ENCODE measurements at regions not wholly inside any gene's neighbourhood (a gene's known extent, or its start where the extent isn't known, plus 50 kb on each side); places are given as distances from the start of the nearest gene placed in this dataset.
"Not testable (repeated sequence)": the region's sequence is repeated elsewhere in the genome, so short reads cannot be mapped to it uniquely, and the experiment has no call there.

- no peak for DNase-seq
Measured at GRCh38 chr10:81288544-81288943, 586.5 kb upstream of the NRG3 start.

GRCh38 chr10:81297292-81297691 is 577.7 kb upstream of the NRG3 start:
- no peak for DNase-seq

GRCh38 chr10:81303656-81304055 is 571.3 kb upstream of the NRG3 start:
- DNase-seq: no peak

GRCh38 chr10:81306971-81307782 is 567.8 kb upstream of the NRG3 start:
- DNase-seq: no peak

GRCh38 chr10:81309041-81309552 is 565.9 kb upstream of the NRG3 start:
- DNase-seq: no peak

- DNase-seq: no peak
Measured at GRCh38 chr10:81314471-81314870, 560.5 kb upstream of the NRG3 start.

- no peak for DNase-seq
Measured at GRCh38 chr10:81315026-81315425, 560.0 kb upstream of the NRG3 start.

- DNase-seq: no peak
Measured at GRCh38 chr10:81348003-81348402, 527.0 kb upstream of the NRG3 start.

GRCh38 chr10:81367132-81367531 is 507.9 kb upstream of the NRG3 start:
- no peak for DNase-seq

- DNase-seq: no peak
Measured at GRCh38 chr10:81386817-81387216, 488.2 kb upstream of the NRG3 start.

- DNase-seq: no peak
Measured at GRCh38 chr10:81403451-81403850, 471.5 kb upstream of the NRG3 start.

- no peak for DNase-seq
Measured at GRCh38 chr10:81405399-81405798, 469.6 kb upstream of the NRG3 start.

GRCh38 chr10:81414038-81414437 is 461.0 kb upstream of the NRG3 start:
- no peak for DNase-seq

GRCh38 chr10:81426722-81427121 is 448.3 kb upstream of the NRG3 start:
- DNase-seq: no peak

GRCh38 chr10:81428456-81429134 is 446.4 kb upstream of the NRG3 start:
- no peak for DNase-seq

GRCh38 chr10:81439445-81439844 is 435.5 kb upstream of the NRG3 start:
- no peak for DNase-seq

GRCh38 chr10:81441624-81442023 is 433.4 kb upstream of the NRG3 start:
- DNase-seq: not testable (repeated sequence)

GRCh38 chr10:81444242-81444929 is 430.6 kb upstream of the NRG3 start:
- DNase-seq: no peak

- no peak for DNase-seq
Measured at GRCh38 chr10:81450651-81451050, 424.3 kb upstream of the NRG3 start.

- no peak for DNase-seq
Measured at GRCh38 chr10:81472927-81473470, 402.0 kb upstream of the NRG3 start.

- no peak for DNase-seq
Measured at GRCh38 chr10:81473755-81474154, 401.2 kb upstream of the NRG3 start.

GRCh38 chr10:81479316-81479715 is 395.7 kb upstream of the NRG3 start:
- no peak for DNase-seq

GRCh38 chr10:81496626-81497025 is 378.4 kb upstream of the NRG3 start:
- no peak for DNase-seq

Measured in stimulated activated CD8-positive, alpha-beta memory T cell treated with anti-CD3 and anti-CD28 coated beads, Interleukin-4, amount 100 ng/mL, for 48 hours (primary cell).